Peyer's patch (tissue), 4 donors: ENCODE measurements at regions not wholly inside any gene's neighbourhood (a gene's known extent, or its start where the extent isn't known, plus 50 kb on each side); places are given as distances from the start of the nearest gene placed in this dataset.
"Not testable (repeated sequence)": the region's sequence is repeated elsewhere in the genome, so short reads cannot be mapped to it uniquely, and the experiment has no call there.

Experiments used
- DNase-seq, 3 donors: peaks; one replicate each; pipeline ENCODE4 v3.0.0-alpha.2; 2017 to 2019
- H3K27ac ChIP-seq, 4 donors: fragments of 200-600 bp; sonication (generic); one replicate each; pipeline ENCODE4 v1.5.1; 2016 to 2019
- H3K27me3 ChIP-seq, 2 donors: fragments of 200-600 bp; sonication (generic); one replicate each; pipeline ENCODE4 v1.5.1; 2019
- H3K36me3 ChIP-seq, 3 donors: fragments of 200-600 bp; sonication (generic); one replicate each; pipeline ENCODE4 v1.5.1; 2016 to 2019
- H3K4me1 ChIP-seq, 4 donors: fragments of 200-600 bp; sonication (generic); one replicate each; pipeline ENCODE4 v1.5.1; 2016 to 2019
- H3K4me3 ChIP-seq, 4 donors: fragments of 200-600 bp; sonication (generic); 1 replicate in 3 of 4; 2 replicates in 1 of 4; pipeline ENCODE4 v1.5.1; 2016 to 2019; ENCODE audit warnings: mild to moderate bottlenecking in 1 of 4
- H3K9me3 ChIP-seq, 4 donors: fragments of 200-600 bp; sonication (generic); one replicate each; pipeline ENCODE4 v1.5.1; 2016 to 2019; ENCODE audit warnings: mild to moderate bottlenecking in 1 of 4
- CTCF ChIP-seq, 6 experiments: fragments of 450-650 bp in 4 of 6; fragments of 200-600 bp in 2 of 6; sonication (generic) in 1 of 6; IDR thresholded peaks; one replicate each; pipeline ENCODE4 v1.5.1; 2017 to 2019; ENCODE audit warnings: antibody characterized with exemption in 6 of 6, mild to moderate bottlenecking in 3 of 6, moderate library complexity in 1 of 6
- POLR2A ChIP-seq, 2 donors: fragments of 450-650 bp; IDR thresholded peaks; one replicate each; pipeline ENCODE4 v1.5.1; 2017; ENCODE audit warnings: antibody characterized with exemption in 2 of 2, mild to moderate bottlenecking in 2 of 2, moderate library complexity in 2 of 2

GRCh38 chr10:53447576-53447975, 675.0 kb upstream of the MBL2 start:
- no peaks in the 10 kb centered on the region for H3K27me3 ChIP-seq
- DNase-seq, result no peak
- no peak overlapping the region for H3K27ac ChIP-seq
- no peak for TF ChIP-seq CTCF (IDR thresholded peaks at IDR 0.05)
- no peak for TF ChIP-seq POLR2A (IDR thresholded peaks at IDR 0.05)
- H3K4me1 ChIP-seq, result no peaks in the 10 kb centered on the region
- no peak overlapping the region for H3K4me3 ChIP-seq
- no peaks in the 10 kb centered on the region for H3K9me3 ChIP-seq
- H3K36me3 ChIP-seq, result no peaks in the 10 kb centered on the region

- H3K4me1 ChIP-seq, result no peaks in the 10 kb centered on the region
- TF ChIP-seq POLR2A (IDR thresholded peaks at IDR 0.05), result no peak
- TF ChIP-seq CTCF (IDR thresholded peaks at IDR 0.05), result no peak
- H3K27ac ChIP-seq, result no peak overlapping the region
- no peaks in the 10 kb centered on the region for H3K27me3 ChIP-seq
- no peaks in the 10 kb centered on the region for H3K36me3 ChIP-seq
- H3K4me3 ChIP-seq, result no peak overlapping the region
- DNase-seq, result no peak
- H3K9me3 ChIP-seq, result no peaks in the 10 kb centered on the region
These were observed 669.3 kb upstream of the MBL2 start for GRCh38 chr10:53441843-53442242.

GRCh38 chr10:53440601-53441000, 668.0 kb upstream of the MBL2 start:
- H3K4me1 ChIP-seq, result no peaks in the 10 kb centered on the region
- H3K9me3 ChIP-seq, result no peaks in the 10 kb centered on the region
- no peak for DNase-seq
- H3K36me3 ChIP-seq, result no peaks in the 10 kb centered on the region
- no peak overlapping the region for H3K4me3 ChIP-seq
- H3K27me3 ChIP-seq, result no peaks in the 10 kb centered on the region
- H3K27ac ChIP-seq, result no peak overlapping the region
- TF ChIP-seq POLR2A (IDR thresholded peaks at IDR 0.05) (no peak), CTCF (IDR thresholded peaks at IDR 0.05) (no peak)

GRCh38 chr10:53439075-53439474, 666.5 kb upstream of the MBL2 start:
- not testable (repeated sequence) for H3K9me3 ChIP-seq, DNase-seq, H3K27me3 ChIP-seq, H3K36me3 ChIP-seq, H3K27ac ChIP-seq, H3K4me3 ChIP-seq, H3K4me1 ChIP-seq

GRCh38 chr10:53434413-53434812, 661.8 kb upstream of the MBL2 start:
- H3K27me3 ChIP-seq, result no peaks in the 10 kb centered on the region
- TF ChIP-seq CTCF (IDR thresholded peaks at IDR 0.05), result no peak
- TF ChIP-seq POLR2A (IDR thresholded peaks at IDR 0.05), result no peak
- H3K4me3 ChIP-seq, result no peak overlapping the region
- no peaks in the 10 kb centered on the region for H3K9me3 ChIP-seq
- DNase-seq, result no peak
- no peaks in the 10 kb centered on the region for H3K36me3 ChIP-seq
- H3K4me1 ChIP-seq, result no peaks in the 10 kb centered on the region
- no peak overlapping the region for H3K27ac ChIP-seq

- DNase-seq, result no peak
- Histone ChIP-seq H3K27me3 (no peaks in the 10 kb centered on the region), H3K4me3 (no peak overlapping the region), H3K4me1 (no peaks in the 10 kb centered on the region), H3K36me3 (no peaks in the 10 kb centered on the region), H3K27ac (no peak overlapping the region), H3K9me3 (no peaks in the 10 kb centered on the region)
- TF ChIP-seq POLR2A (IDR thresholded peaks at IDR 0.05) (no peak), CTCF (IDR thresholded peaks at IDR 0.05) (no peak)
These were observed 659.5 kb upstream of the MBL2 start for GRCh38 chr10:53432035-53432434.
